ENCODE measurements at regions not wholly inside any gene's neighbourhood (a gene's known extent, or its start where the extent isn't known, plus 50 kb on each side); places are given as distances from the start of the nearest gene placed in this dataset.
"Not testable (repeated sequence)": the region's sequence is repeated elsewhere in the genome, so short reads cannot be mapped to it uniquely, and the experiment has no call there.

DNA sequence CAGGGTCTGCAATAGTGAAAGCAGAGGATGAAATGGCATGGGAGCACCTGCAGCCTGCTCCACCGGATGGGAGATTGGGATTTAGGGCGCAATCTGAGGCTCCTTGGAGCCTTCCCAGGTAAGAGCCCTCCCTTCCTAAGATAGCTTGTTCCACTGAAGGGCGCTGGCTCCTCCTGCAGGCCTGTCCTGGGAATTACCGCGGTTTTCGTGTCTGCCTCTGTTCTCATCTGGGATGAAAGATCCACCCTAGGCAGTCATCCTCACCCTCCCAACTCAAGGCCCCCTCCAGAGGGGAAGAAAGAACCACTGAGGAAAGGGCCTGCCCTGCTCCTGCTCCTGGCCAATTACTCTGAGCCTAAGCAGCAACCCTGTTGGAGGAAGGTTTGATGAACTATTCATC lies 547.5 kb downstream of the SMARCA1 start:
- Mint-ChIP-seq H3K9me3 (no peaks in the 10 kb centered on the region), H3K27me3 (no peaks in the 10 kb centered on the region), H3K36me3 (no peaks in the 10 kb centered on the region), H3K27ac (no peak overlapping the region), H3K4me3 (no peak overlapping the region), H3K4me1 (ENCODE audit: low read depth) (no peaks in the 10 kb centered on the region)
- CTCF ChIA-PET, result no interaction called here
- peak; percentile 22 for DNase-seq
- intact Hi-C loops (cut with micrococcal nuclease), result no loop called here
- POLR2A ChIA-PET, result no interaction called here

DNA sequence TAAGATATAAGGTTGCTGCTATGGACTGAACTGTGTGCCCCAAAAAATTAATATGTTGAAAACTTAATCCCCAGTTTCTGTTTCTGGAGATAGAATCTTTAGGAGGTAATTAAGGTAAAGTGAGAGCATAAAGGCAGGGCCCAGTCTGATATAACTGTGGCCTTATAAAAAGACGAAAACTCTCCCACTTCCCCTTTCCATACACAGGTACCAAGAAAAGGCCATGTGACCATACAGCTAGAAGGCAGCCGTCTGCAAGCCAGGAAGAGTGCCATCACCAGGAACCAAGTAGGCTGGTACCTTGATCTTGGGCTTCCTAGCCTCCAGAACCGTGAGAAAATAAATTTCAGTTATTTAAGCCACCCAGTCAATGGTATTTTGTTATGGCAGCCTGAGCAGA lies 550.3 kb downstream of the SMARCA1 start:
- Mint-ChIP-seq H3K4me3 (no peak overlapping the region), H3K36me3 (no peaks in the 10 kb centered on the region), H3K9me3 (no peaks in the 10 kb centered on the region), H3K4me1 (ENCODE audit: low read depth) (no peaks in the 10 kb centered on the region), H3K27ac (no peak overlapping the region), H3K27me3 (no peaks in the 10 kb centered on the region)
- ChIA-PET POLR2A (no interaction called here), CTCF (no interaction called here)
- DNase-seq, result no peak
- intact Hi-C loops (cut with micrococcal nuclease), result no loop called here

DNA sequence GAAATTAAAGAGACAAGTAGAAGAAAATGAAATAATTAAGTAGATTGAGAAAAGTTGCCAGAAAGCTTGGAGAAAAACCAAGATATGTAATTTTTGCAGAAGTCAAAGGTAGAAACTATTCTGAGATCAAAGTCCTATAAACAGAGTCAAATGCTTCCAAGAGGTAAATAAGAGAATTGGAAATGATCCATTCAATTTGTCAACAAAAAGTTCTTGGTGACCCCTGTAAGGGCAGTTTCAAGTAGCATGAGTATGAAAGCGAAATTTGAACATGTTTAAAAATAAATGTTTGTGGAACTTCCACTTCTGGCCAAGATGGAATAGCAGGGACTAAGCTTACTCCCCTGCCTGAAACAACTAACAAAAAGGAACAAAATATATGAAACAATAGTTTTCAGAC lies 562.0 kb downstream of the SMARCA1 start:
- Mint-ChIP-seq H3K27ac (no peak overlapping the region), H3K27me3 (no peaks in the 10 kb centered on the region), H3K4me1 (ENCODE audit: low read depth) (no peaks in the 10 kb centered on the region), H3K4me3 (no peak overlapping the region), H3K9me3 (no peaks in the 10 kb centered on the region), H3K36me3 (no peaks in the 10 kb centered on the region)
- POLR2A ChIA-PET, result no interaction called here
- DNase-seq, result no peak
- intact Hi-C loops (cut with micrococcal nuclease), result no loop called here
- CTCF ChIA-PET, result no interaction called here

DNA sequence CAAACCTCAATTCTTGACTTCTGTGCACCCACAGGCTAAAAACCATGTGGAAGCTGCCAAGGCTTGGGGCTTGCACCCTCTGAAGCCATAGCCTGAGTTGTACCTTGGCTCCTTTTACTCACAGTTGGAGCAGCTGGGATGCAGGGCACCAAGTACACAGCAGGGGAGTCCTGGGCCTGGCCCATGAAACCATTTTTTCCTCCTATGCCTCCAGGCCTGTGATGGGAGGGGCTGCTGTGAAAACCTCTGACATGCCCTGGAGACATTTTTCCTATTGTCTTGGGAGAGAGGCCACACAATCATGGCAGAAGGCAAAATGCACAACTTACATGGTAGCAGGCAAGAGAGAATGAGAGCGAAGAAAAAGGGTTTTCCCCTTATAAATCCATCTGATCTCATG lies 568.6 kb downstream of the SMARCA1 start:
- CTCF ChIA-PET; POLR2A ChIA-PET; H3K4me1 Mint-ChIP-seq (ENCODE audit: low read depth); H3K27me3 Mint-ChIP-seq; H3K9me3 Mint-ChIP-seq; H3K27ac Mint-ChIP-seq; DNase-seq; intact Hi-C loops (cut with micrococcal nuclease); H3K36me3 Mint-ChIP-seq; H3K4me3 Mint-ChIP-seq: not testable (repeated sequence)

DNA sequence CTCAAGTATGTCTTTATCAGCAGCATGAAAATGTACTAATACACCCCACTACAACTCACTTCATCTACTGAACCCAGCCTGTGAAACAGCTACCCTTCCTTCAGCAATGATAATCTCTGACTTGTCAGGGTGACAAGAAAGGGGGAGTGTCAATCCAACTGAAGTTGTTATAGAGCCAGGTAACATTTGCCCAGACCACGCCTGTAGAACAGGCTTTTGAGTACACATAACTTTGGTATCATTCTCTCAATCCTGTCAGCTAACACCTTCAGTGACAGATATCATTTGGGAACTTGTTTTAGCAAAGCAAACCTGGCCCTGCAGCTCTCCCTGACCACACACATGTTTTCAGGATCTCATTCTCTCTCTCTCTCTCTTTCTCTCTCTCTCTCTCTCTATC lies 592.2 kb downstream of the SMARCA1 start:
- Mint-ChIP-seq H3K4me1 (ENCODE audit: low read depth) (no peaks in the 10 kb centered on the region), H3K27ac (no peak overlapping the region), H3K9me3 (no peaks in the 10 kb centered on the region), H3K36me3 (no peaks in the 10 kb centered on the region), H3K27me3 (no peaks in the 10 kb centered on the region), H3K4me3 (no peak overlapping the region)
- ChIA-PET POLR2A (no interaction called here), CTCF (no interaction called here)
- intact Hi-C loops (cut with micrococcal nuclease), result no loop called here
- no peak for DNase-seq

DNA sequence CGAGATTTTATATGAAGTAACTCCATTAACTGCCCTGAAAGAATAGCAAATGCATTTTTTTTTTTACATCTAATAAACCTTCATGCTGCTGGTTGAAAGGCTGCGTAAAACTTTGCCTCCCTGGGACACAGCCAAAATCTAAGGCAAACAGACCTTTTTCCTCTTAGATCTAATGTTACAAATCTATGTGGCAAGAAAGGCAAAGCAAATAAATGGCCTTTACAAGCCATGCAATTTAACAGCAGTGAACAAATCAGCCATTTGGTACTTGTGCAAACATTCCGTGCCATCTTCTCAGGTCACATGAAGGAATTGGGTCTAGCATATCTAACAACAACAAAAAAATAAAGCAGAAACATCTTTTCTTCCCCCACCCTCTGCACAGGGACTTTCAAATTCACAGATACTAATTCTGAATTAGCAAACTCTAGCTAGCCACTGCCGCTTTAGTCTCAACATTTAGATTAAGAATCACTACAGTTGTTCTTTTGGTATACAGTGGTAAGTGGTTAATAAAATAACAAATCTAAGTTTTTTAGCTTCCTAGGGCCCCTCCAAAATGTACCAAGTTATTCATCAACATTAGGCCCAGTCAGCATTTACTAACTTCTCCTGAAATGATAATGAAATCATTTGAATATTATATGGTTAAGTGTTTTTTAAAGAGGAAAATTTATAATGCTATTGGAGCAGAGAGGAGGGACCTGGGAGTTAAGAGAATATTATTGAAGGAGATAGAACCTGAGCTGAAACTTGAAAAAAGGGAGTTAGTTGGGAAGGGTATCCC lies 593.8 kb downstream of the SMARCA1 start:
- CTCF ChIA-PET, result no interaction called here
- POLR2A ChIA-PET, result no interaction called here
- intact Hi-C loops (cut with micrococcal nuclease), result no loop called here
- no peak overlapping the region for H3K4me3 Mint-ChIP-seq
- H3K4me1 Mint-ChIP-seq (ENCODE audit: low read depth), result no peaks in the 10 kb centered on the region
- no peaks in the 10 kb centered on the region for H3K36me3 Mint-ChIP-seq
- H3K27me3 Mint-ChIP-seq, result no peaks in the 10 kb centered on the region
- H3K9me3 Mint-ChIP-seq, result no peaks in the 10 kb centered on the region
- DNase-seq, result no peak
- no peak overlapping the region for H3K27ac Mint-ChIP-seq

DNA sequence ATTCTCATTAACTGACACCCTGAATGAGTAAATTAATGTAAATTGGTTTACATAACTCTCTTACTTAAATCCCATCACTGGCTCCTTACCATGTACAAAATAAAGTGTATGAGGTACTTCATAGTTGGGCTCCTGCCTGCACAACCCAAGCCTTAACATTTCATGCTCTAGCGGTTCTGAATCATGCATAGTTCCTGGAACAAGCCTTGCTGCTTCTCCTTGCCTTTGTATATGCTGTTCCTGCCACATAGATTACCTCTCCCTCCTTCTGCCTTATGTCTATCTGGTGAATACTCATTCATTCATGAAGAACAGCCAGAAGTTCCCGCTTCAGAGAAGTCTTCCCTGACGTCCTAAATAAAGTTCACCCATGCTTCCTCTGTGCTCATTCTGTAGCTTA lies 594.7 kb downstream of the SMARCA1 start:
- H3K36me3 Mint-ChIP-seq, result no peaks in the 10 kb centered on the region
- no peak for DNase-seq
- H3K9me3 Mint-ChIP-seq, result no peaks in the 10 kb centered on the region
- H3K27me3 Mint-ChIP-seq, result no peaks in the 10 kb centered on the region
- no peaks in the 10 kb centered on the region for H3K4me1 Mint-ChIP-seq (ENCODE audit: low read depth)
- H3K4me3 Mint-ChIP-seq, result no peak overlapping the region
- ChIA-PET CTCF (no interaction called here), POLR2A (no interaction called here)
- intact Hi-C loops (cut with micrococcal nuclease), result no loop called here
- H3K27ac Mint-ChIP-seq, result no peak overlapping the region

DNA sequence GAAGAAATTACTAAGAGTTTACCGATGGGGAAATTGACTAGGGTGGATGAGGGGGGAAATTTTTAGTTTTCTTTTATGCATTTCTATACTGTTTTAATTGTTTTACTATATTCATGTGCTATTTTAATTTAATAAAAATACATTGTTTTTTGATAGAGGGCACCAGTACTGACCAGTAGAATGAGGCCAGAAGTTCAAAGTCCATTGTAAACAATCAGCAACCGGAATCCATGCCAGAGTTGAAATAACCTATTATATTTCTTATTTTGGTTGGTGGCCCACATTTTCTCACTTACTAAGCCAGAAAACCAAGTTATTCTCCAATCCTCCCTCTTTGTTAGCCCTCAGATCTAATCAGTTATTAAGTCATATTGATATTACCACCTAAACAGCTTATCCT lies 595.9 kb downstream of the SMARCA1 start:
- DNase-seq, result no peak
- no peaks in the 10 kb centered on the region for H3K9me3 Mint-ChIP-seq
- H3K4me3 Mint-ChIP-seq, result no peak overlapping the region
- ChIA-PET POLR2A (no interaction called here), CTCF (no interaction called here)
- no peaks in the 10 kb centered on the region for H3K4me1 Mint-ChIP-seq (ENCODE audit: low read depth)
- H3K27me3 Mint-ChIP-seq, result no peaks in the 10 kb centered on the region
- H3K27ac Mint-ChIP-seq, result no peak overlapping the region
- no peaks in the 10 kb centered on the region for H3K36me3 Mint-ChIP-seq
- intact Hi-C loops (cut with micrococcal nuclease), result no loop called here

DNA sequence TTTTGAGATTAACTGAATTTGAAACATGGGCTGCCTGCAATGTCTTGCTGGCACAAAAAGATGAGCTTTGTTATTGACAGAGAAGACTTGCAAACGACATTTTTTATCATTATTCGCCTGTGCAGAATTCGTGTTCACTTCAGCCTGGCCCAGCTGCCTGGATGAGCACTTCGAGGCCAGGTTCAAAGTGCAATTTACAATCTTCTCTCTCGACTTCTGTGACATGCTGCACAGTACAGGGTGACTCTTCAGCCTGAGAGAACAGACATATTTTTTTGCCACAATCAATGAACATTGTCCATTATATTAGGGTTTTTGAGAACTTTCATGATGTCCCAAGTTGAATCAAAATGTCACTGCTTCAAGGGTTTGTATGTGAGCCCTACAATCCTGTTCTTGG lies 616.5 kb downstream of the SMARCA1 start:
- no peak overlapping the region for H3K27ac Mint-ChIP-seq
- CTCF ChIA-PET, result no interaction called here
- no peaks in the 10 kb centered on the region for H3K4me1 Mint-ChIP-seq (ENCODE audit: low read depth)
- H3K27me3 Mint-ChIP-seq, result no peaks in the 10 kb centered on the region
- POLR2A ChIA-PET, result no interaction called here
- DNase-seq, result no peak
- H3K4me3 Mint-ChIP-seq, result no peak overlapping the region
- H3K9me3 Mint-ChIP-seq, result no peaks in the 10 kb centered on the region
- no peaks in the 10 kb centered on the region for H3K36me3 Mint-ChIP-seq
- intact Hi-C loops (cut with micrococcal nuclease), result no loop called here

DNA sequence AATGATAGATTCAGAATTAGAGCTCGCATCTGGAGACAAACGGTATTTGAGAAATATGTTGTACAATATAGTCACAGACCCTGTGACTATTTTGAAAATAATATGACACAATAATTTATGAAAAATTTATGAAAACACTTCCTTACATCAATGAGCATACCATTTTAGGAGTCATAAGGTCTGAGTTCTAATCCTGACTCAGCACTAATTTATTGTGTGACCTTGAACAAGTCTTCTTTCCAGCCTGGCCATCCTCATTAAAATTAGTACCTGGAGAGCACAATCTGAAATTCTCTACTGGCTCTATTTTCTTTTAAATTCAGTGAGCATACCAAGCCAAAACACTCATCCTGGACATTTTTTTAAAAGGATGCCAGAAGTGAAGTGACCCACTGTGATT lies 622.3 kb downstream of the SMARCA1 start:
- Mint-ChIP-seq H3K4me1 (ENCODE audit: low read depth) (no peaks in the 10 kb centered on the region), H3K27me3 (no peaks in the 10 kb centered on the region), H3K27ac (no peak overlapping the region), H3K36me3 (no peaks in the 10 kb centered on the region), H3K9me3 (no peaks in the 10 kb centered on the region), H3K4me3 (no peak overlapping the region)
- CTCF ChIA-PET, result no interaction called here
- POLR2A ChIA-PET, result no interaction called here
- DNase-seq, result no peak
- intact Hi-C loops (cut with micrococcal nuclease), result no loop called here

DNA sequence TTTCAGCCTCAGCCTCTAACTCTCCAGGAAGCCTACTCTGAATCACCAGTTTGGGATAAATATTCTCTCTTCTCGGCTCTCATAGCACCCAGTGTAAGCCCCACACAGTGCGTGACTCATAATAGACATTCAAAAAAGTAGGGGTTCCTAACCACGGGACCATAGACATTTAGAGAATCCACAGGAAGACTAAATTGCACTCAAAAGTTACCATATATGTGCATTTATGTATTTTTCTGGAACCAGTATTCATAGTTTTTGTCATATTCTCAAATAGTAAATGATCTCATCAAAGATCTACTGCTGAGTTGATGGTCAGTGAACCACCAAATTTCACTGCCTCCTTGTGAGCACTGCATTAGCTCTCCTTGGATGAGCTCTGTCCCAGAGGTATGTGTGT lies 625.7 kb downstream of the SMARCA1 start:
- H3K4me1 Mint-ChIP-seq (ENCODE audit: low read depth), result no peaks in the 10 kb centered on the region
- POLR2A ChIA-PET, result no interaction called here
- no peaks in the 10 kb centered on the region for H3K9me3 Mint-ChIP-seq

DNA sequence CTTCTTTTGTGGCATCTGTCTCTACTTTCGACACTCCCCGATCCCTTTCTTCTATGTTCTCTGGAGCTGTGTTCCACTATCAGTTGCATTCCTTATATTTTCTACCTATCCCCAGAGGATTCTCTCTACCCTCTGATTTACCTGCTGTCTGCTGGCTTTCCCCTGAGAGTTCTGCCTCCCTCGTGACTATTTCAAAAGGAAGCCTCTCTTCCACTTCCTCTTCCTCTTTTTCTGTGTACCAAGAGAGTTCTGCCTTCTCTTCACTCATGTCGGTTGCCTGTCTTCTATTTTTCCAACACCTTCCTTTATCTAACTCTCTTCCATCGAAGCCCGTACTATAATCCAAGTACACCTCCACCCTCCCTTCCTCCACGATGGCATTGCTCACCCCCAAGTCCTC lies 631.7 kb downstream of the SMARCA1 start:
- Mint-ChIP-seq H3K27me3 (no peaks in the 10 kb centered on the region), H3K36me3 (no peaks in the 10 kb centered on the region), H3K4me1 (ENCODE audit: low read depth) (no peaks in the 10 kb centered on the region), H3K27ac (no peak overlapping the region), H3K4me3 (no peak overlapping the region), H3K9me3 (no peaks in the 10 kb centered on the region)
- ChIA-PET CTCF (no interaction called here), POLR2A (no interaction called here)
- intact Hi-C loops (cut with micrococcal nuclease), result no loop called here
- DNase-seq, result no peak

More for the DNA sequence above, 625.7 kb downstream of the SMARCA1 start:
- Mint-ChIP-seq H3K4me3 (no peak overlapping the region), H3K36me3 (no peaks in the 10 kb centered on the region), H3K27ac (no peak overlapping the region), H3K27me3 (no peaks in the 10 kb centered on the region)
- CTCF ChIA-PET, result no interaction called here
- DNase-seq, result no peak
- intact Hi-C loops (cut with micrococcal nuclease), result no loop called here

DNA sequence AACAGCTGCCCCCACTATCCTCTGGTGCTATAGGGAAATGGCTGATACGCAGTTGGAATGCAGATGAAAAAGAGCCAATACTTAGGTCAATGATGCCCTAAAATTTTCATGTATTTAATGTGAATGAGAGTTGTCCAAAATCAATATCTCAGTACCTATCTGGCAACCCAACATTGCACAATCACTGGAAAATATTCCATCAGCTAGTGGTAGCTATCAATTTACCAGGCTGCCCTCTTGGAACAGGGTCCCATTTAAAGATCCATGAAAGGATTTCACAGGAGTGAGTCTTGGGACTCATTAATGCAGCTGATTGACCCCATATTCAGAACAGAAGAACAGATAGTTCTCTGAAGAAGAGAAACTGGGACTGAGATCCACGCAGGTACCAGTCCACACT lies 638.9 kb downstream of the SMARCA1 start:
- no peak for DNase-seq
- no peaks in the 10 kb centered on the region for H3K36me3 Mint-ChIP-seq
- no peaks in the 10 kb centered on the region for H3K27me3 Mint-ChIP-seq
- no peak overlapping the region for H3K4me3 Mint-ChIP-seq
- intact Hi-C loops (cut with micrococcal nuclease), result no loop called here
- no peak overlapping the region for H3K27ac Mint-ChIP-seq
- no peaks in the 10 kb centered on the region for H3K4me1 Mint-ChIP-seq (ENCODE audit: low read depth)
- ChIA-PET CTCF (no interaction called here), POLR2A (no interaction called here)
- H3K9me3 Mint-ChIP-seq, result no peaks in the 10 kb centered on the region

DNA sequence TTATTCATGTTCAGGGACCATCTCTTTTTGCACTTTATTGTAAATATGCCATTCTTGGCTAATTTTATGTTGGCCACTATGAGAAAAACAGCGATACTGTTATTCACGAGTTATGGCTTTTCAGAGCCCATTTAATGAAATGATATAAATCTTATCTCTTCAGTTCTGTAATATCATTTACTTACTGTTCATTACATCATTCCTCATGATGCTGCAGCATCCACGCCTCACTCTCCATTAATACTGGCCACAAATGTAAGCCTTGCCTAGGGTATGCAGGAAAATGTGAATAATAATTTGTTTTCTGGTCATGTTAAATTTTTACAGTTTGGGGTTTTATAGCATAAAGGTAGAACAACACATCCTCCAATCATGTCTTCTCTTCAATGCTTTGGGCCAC lies 639.6 kb downstream of the SMARCA1 start:
- POLR2A ChIA-PET, result no interaction called here
- Mint-ChIP-seq H3K27ac (no peak overlapping the region), H3K9me3 (no peaks in the 10 kb centered on the region), H3K36me3 (no peaks in the 10 kb centered on the region), H3K4me3 (no peak overlapping the region), H3K27me3 (no peaks in the 10 kb centered on the region), H3K4me1 (ENCODE audit: low read depth) (no peaks in the 10 kb centered on the region)
- DNase-seq, result no peak
- CTCF ChIA-PET, result no interaction called here
- intact Hi-C loops (cut with micrococcal nuclease), result no loop called here
